Inflammatory macrophage (primary cell): ENCODE measurements at regions not wholly inside any gene's neighbourhood (a gene's known extent, or its start where the extent isn't known, plus 50 kb on each side); places are given as distances from the start of the nearest gene placed in this dataset.

Experiments
- DNase-seq, 2 donors: peaks; one replicate each; pipeline ENCODE4 v3.0.0-alpha.2; 2020 to 2022

GRCh38 chr2:70036290-70036689 lies 51.0 kb upstream of the PCBP1 start:
- DNase-seq: no peak

DNA sequence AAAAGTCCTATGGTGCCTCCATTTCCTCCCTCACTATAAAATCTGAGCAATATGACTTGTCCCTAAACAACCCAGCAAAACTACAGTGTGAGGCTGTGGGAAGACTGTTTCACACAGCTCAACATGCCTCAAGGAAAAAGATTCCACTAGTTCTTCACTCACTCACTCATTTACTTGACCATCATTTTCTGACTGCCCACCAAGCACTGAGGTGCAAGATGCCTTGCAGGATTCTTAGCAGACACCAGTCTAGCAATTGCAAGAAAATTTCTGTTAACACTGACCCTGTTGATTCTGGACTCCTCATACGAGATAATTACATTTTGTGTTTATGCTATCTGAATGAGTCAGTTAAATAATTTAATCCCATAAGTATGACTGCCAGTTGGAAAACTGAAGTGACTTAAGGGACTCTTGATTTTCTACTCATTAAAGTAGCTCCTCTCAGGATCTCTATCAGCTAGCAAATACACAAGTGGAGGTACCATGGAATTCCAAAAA lies 51.9 kb upstream of the PCBP1 start:
- no peak for DNase-seq

- no peak for DNase-seq
Measured at GRCh38 chr2:70030724-70031420, 56.4 kb upstream of the PCBP1 start.

DNA sequence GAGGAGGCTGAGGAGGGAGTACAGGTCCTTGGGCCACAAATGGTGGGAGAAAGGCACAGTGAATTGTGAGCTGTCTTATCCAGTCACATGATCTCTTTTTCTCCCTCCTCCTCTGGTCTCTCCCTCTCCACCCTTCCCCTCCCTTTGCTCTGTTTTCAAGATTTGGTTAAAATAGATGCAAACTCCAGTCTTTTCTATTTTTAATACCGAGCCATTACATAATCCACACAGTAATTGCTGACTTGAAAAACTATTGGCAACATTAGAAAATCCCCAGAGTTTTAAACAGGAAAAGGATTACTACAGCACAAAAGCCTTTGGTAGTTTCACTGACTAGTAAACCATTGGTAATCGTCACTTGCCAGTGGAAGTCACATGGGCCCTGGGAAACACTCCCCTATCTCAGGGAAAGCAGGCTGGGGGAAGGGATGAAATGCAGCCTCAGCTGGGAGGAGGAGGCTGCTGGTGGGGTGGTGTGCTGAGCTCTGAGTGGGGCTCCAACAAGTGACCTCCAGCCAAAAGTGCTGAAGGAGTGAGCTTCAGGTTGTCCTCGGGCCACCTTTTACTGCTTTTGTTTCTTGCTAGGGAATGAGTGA lies 57.4 kb upstream of the PCBP1 start:
- peak; percentile 66 to 88 for DNase-seq

- no peak for DNase-seq
Measured at GRCh38 chr2:70024284-70024683, 62.9 kb upstream of the ASPRV1 start.

DNA sequence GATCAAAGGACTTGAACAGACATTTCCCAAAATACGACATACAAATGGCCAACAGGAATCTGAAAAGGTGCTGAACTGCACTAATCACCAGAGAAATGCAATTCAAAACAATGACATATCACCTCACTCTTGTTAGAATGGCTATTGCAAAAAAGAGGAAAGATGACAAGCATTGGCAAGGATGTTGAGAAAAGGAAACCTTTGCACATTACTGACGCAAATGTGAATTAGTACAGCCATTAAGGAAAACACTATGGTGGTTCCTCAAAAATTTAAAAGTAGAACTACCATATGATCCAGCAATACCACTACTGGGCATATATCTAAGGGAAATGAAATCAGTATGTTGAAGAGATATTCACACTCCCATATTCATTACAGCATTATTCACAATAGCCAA lies 57.7 kb upstream of the ASPRV1 start:
- DNase-seq: peak; percentile 63 to 86

DNA sequence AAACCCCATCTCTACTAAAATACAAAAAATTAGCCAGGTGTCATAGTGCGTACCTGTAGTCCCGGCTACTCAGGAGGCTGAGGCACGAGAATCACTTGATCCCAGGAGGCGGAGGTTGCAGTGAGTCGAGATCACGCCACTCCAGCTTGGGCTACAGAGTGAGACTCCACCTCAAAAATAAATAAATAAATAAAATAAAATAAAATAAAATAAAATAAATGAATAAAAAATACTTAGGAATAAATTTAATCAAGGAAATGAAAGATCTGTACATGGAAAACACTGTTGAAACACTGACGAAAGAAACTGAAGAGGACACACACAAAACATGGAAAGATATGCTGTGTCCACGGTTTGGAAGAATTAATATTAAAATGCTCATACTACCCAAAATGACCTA lies 56.5 kb upstream of the ASPRV1 start:
- DNase-seq: no peak

DNA sequence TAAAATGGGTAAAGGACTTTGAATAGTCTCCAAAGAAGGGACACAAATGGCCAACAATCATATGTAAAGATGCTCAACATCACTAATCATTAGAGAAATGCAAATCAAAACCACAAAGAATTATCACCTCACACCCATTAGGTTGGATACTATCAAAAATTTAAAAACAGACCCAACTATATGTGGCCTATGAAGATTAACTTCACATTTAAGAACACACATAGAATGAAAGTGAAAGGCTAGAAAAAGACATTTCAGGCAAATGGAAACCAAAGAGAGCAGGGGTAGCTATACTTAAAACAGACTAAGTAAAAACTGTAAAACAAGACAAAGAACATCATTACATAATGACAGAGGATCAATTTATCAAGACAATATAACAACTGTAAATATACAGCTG lies 53.5 kb upstream of the ASPRV1 start:
- DNase-seq: no peak

DNA sequence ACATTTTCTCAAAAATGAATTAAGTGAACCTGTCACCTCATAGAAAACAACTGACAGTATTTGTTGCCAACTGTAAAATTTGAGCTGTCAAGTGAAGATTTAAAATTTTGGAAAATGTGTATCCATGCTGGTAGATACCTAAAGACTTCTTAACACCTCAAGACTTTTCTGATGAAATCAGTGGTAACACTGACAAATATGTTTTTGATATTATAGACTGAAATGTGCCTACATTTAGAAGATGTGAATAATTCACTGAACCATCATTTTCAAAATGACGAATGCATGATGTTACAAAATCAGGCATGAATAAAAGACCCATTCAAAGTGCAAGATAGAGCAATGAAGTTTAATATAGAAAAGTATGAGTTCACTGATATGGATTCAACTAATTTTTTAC lies 51.5 kb upstream of the ASPRV1 start:
- no peak for DNase-seq

GRCh38 chr2:70011786-70012185 lies 50.4 kb upstream of the ASPRV1 start:
- no peak for DNase-seq

- no peak for DNase-seq
Measured at GRCh38 chr2:70011335-70011734, 49.9 kb upstream of the ASPRV1 start.
